CD8-positive, alpha-beta memory T cell (primary cell): ENCODE measurements at regions not wholly inside any gene's neighbourhood (a gene's known extent, or its start where the extent isn't known, plus 50 kb on each side); places are given as distances from the start of the nearest gene placed in this dataset.

Experiments
- CTCF ChIA-PET: fragments of 350-600 bp; sonication (Branson Sonifier 250); formaldehyde crosslinking; loops from one replicate; lab custom pipeline; 2021; ENCODE audit warnings: antibody characterized with exemption; lab: Charles Lee
- POLR2A ChIA-PET: fragments of 350-600 bp; sonication (Branson Sonifier 250); formaldehyde crosslinking; loops from one replicate; lab custom pipeline; 2021; ENCODE audit warnings: antibody characterized with exemption; lab: Charles Lee
- DNase-seq, 5 donors: peaks; one replicate each; pipeline versions ENCODE4 v3.0.0 to v3.0.0-alpha.2; 2020 to 2022; ENCODE audit warnings: mixed read lengths in 1 of 5
- H3K27ac ChIP-seq: one replicate; pipeline ENCODE4 v1.7.0; 2013; ENCODE audit warnings: low read depth, mild to moderate bottlenecking, low read length, moderate library complexity
- H3K27me3 ChIP-seq: 2 replicates; pipeline ENCODE4 v1.7.0; 2013; ENCODE audit warnings: low read length, mild to moderate bottlenecking; ENCODE audit not compliant: insufficient read depth, poor library complexity, severe bottlenecking
- H3K36me3 ChIP-seq: 2 replicates; pipeline ENCODE4 v1.7.0; 2013; ENCODE audit warnings: mild to moderate bottlenecking, low read length, moderate library complexity; ENCODE audit not compliant: insufficient read depth
- H3K4me1 ChIP-seq: 2 replicates; pipeline ENCODE4 v1.7.0; 2013; ENCODE audit warnings: mild to moderate bottlenecking, low read length, moderate library complexity; ENCODE audit not compliant: insufficient read depth
- H3K4me3 ChIP-seq: 2 replicates; pipeline ENCODE4 v1.7.0; 2013; ENCODE audit warnings: mild to moderate bottlenecking, low read length
- H3K9me3 ChIP-seq: 2 replicates; pipeline ENCODE4 v1.7.0; 2013; ENCODE audit warnings: mild to moderate bottlenecking, low read length
- H3K27ac Mint-ChIP-seq, 8 donors: one replicate each; pipeline ENCODE4 v1.8.0; 2020 to 2021; ENCODE audit warnings: mixed read lengths in 8 of 8, mild to moderate bottlenecking in 6 of 8, inconsistent platforms in 3 of 8, moderate library complexity in 3 of 8
- H3K27me3 Mint-ChIP-seq, 2 donors: one replicate each; pipeline ENCODE4 v1.8.0; 2020 to 2021; ENCODE audit warnings: mixed read lengths in 2 of 2, mild to moderate bottlenecking in 1 of 2, moderate library complexity in 1 of 2
- H3K36me3 Mint-ChIP-seq, 3 donors: one replicate each; pipeline ENCODE4 v1.8.0; 2020 to 2021; ENCODE audit warnings: mixed read lengths in 3 of 3, inconsistent platforms in 1 of 3, mild to moderate bottlenecking in 1 of 3
- H3K4me1 Mint-ChIP-seq, 3 donors: one replicate each; pipeline ENCODE4 v1.8.0; 2020 to 2021; ENCODE audit warnings: mixed read lengths in 3 of 3, inconsistent platforms in 1 of 3, mild to moderate bottlenecking in 1 of 3
- H3K4me3 Mint-ChIP-seq, 7 donors: one replicate each; pipeline ENCODE4 v1.8.0; 2020 to 2021; ENCODE audit warnings: mixed read lengths in 7 of 7, mild to moderate bottlenecking in 6 of 7, moderate library complexity in 4 of 7, inconsistent platforms in 2 of 7
- H3K9me3 Mint-ChIP-seq, 5 donors: one replicate each; pipeline ENCODE4 v1.8.0; 2020 to 2022; ENCODE audit warnings: mixed read lengths in 5 of 5, mild to moderate bottlenecking in 3 of 5, moderate library complexity in 2 of 5, inconsistent platforms in 1 of 5

DNA sequence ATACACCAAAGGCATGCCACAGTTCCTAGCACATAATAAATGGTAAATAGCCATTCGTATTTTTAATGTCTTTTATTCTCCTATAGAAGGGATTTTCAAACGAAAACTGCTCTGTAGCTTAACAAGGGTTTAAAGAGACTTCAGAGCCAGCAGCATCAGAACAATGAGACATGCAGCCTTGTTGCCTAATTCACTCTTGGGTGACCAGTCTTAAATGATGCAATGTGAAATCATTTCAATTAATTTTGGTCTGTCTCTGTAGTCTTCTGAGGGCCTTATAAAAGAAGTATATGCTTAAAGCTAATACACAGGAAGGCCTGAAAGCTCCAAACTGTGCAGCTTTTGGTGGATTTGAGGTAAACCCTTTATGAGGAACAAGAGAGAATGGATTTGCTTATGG, 888.8 kb upstream of the WWC1 start:
- H3K27ac Mint-ChIP-seq: no peak overlapping the region
- no peaks in the 10 kb centered on the region for H3K9me3 ChIP-seq
- H3K27ac ChIP-seq: no peak overlapping the region
- H3K36me3 ChIP-seq: no peaks in the 10 kb centered on the region
- no peak overlapping the region for H3K4me3 ChIP-seq
- no peaks in the 10 kb centered on the region for H3K27me3 ChIP-seq
- no peaks in the 10 kb centered on the region for H3K4me1 Mint-ChIP-seq
- CTCF ChIA-PET: no interaction called here
- H3K9me3 Mint-ChIP-seq: peaks cover 3 to 24% (median 11%) of the 10 kb centered on the region in 5 donors
- H3K27me3 Mint-ChIP-seq: no peaks in the 10 kb centered on the region
- POLR2A ChIA-PET: no interaction called here
- H3K4me1 ChIP-seq: no peaks in the 10 kb centered on the region
- no peak for DNase-seq
- no peak overlapping the region for H3K4me3 Mint-ChIP-seq
- peaks cover 0 to 2% (median 0%) of the 10 kb centered on the region in 3 donors for H3K36me3 Mint-ChIP-seq

DNA sequence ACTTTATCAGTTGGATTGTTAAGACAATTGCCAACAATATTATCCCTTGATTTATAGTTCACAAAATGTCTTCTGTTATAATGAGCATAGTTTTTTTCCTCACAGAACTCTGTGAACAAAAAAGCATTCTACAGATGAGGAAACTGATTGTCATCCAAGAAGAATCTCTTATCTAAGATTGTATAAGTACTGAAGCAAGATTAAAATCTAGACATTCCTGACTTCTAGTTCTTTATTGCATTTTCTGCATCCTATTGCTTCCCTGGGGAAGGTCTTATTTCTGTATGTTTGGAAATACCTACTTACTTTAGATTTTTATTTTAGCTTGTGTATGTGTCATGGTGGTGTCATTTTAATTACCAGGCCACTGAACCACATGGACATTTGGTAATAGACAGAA, 884.9 kb upstream of the WWC1 start:
- Histone ChIP-seq H3K27me3 (no peaks in the 10 kb centered on the region), H3K4me1 (no peaks in the 10 kb centered on the region), H3K27ac (no peak overlapping the region), H3K36me3 (no peaks in the 10 kb centered on the region), H3K4me3 (no peak overlapping the region), H3K9me3 (no peaks in the 10 kb centered on the region)
- Mint-ChIP-seq H3K4me3 (no peak overlapping the region), H3K9me3 (peaks cover 2 to 19% (median 8%) of the 10 kb centered on the region in 5 donors), H3K27me3 (no peaks in the 10 kb centered on the region), H3K27ac (no peak overlapping the region), H3K4me1 (no peaks in the 10 kb centered on the region), H3K36me3 (no peaks in the 10 kb centered on the region)
- ChIA-PET POLR2A (no interaction called here), CTCF (no interaction called here)
- DNase-seq: no peak

DNA sequence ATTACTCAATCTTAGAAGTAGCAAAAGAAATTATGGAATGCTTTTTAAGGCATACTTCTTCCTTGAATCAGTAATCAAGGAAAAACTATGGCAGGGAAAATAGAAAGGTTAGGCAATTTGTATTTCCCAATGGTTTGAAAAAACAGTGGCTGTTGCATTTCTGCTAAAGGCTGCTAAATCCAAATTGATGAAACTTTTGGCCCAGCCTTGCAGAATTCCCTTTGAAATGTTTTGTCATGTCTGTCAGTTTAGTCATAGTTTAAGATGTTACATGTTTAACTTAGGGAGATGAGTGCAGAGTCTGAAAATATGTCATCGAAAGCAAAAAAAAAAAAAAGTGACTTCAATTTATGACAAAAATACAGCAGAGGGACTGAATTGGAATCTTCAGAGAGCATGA, 878.9 kb upstream of the WWC1 start:
- H3K27ac Mint-ChIP-seq: no peak overlapping the region
- CTCF ChIA-PET: no interaction called here

DNA sequence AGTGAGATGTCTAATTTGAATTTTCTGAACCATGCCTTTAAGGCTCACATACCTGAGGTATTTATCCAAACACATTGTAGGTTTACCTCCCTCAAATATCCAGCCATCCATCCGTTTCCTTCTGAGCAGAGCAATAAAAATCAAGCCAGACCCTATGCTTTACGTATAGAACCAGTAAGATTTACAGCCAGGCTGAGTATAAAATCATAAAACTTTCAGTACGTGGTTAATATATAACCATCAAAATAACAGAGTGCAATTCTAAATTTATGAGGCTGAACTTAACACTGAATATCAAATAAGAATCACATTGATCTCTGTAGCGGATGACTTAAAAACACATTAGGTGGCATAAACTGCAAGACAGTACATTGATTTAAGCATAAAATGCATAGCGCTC, 877.9 kb upstream of the WWC1 start:
- POLR2A ChIA-PET: no interaction called here
- Mint-ChIP-seq H3K27ac (no peak overlapping the region), H3K36me3 (no peaks in the 10 kb centered on the region), H3K9me3 (peaks cover 0 to 29% (median 9%) of the 10 kb centered on the region in 5 donors), H3K4me3 (no peak overlapping the region), H3K27me3 (no peaks in the 10 kb centered on the region), H3K4me1 (no peaks in the 10 kb centered on the region)
- CTCF ChIA-PET: no interaction called here
- Histone ChIP-seq H3K27ac (no peak overlapping the region), H3K9me3 (no peaks in the 10 kb centered on the region), H3K27me3 (no peaks in the 10 kb centered on the region), H3K4me1 (no peaks in the 10 kb centered on the region), H3K36me3 (no peaks in the 10 kb centered on the region), H3K4me3 (no peak overlapping the region)
- DNase-seq: no peak

More for the DNA sequence above, 878.9 kb upstream of the WWC1 start:
- Histone ChIP-seq H3K27me3 (no peaks in the 10 kb centered on the region), H3K9me3 (no peaks in the 10 kb centered on the region), H3K4me3 (no peak overlapping the region), H3K27ac (no peak overlapping the region), H3K36me3 (no peaks in the 10 kb centered on the region), H3K4me1 (no peaks in the 10 kb centered on the region)
- no peaks in the 10 kb centered on the region for H3K4me1 Mint-ChIP-seq
- H3K27me3 Mint-ChIP-seq: no peaks in the 10 kb centered on the region
- POLR2A ChIA-PET: no interaction called here
- no peaks in the 10 kb centered on the region for H3K36me3 Mint-ChIP-seq
- H3K9me3 Mint-ChIP-seq: peaks cover 0 to 27% (median 8%) of the 10 kb centered on the region in 5 donors
- no peak overlapping the region for H3K4me3 Mint-ChIP-seq
- DNase-seq: no peak

DNA sequence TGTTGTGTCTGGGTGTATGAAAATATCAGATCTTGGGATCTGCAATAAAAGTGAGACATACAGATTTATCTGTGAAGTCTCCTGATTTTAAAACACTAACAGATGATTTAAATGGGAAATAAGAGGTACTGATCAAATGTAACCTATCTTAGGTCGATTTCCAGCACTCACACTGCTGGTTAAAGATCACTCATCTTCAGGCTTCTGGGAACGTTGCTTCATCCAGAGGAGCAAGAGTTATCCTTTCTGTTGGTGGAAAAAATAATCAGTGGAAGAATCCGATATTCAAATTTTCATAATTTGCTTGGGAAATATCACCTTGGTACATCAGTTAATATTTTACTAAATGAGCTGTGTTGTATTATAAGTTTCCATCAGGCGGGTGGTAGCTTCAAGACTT, 876.8 kb upstream of the WWC1 start:
- Histone ChIP-seq H3K27me3 (no peaks in the 10 kb centered on the region), H3K9me3 (no peaks in the 10 kb centered on the region), H3K27ac (no peak overlapping the region), H3K4me1 (no peaks in the 10 kb centered on the region), H3K36me3 (no peaks in the 10 kb centered on the region), H3K4me3 (no peak overlapping the region)
- Mint-ChIP-seq H3K36me3 (no peaks in the 10 kb centered on the region), H3K27me3 (no peaks in the 10 kb centered on the region), H3K4me1 (no peaks in the 10 kb centered on the region), H3K27ac (no peak overlapping the region), H3K4me3 (no peak overlapping the region), H3K9me3 (peaks cover 0 to 26% (median 9%) of the 10 kb centered on the region in 5 donors)
- ChIA-PET CTCF (no interaction called here), POLR2A (no interaction called here)
- DNase-seq: no peak

DNA sequence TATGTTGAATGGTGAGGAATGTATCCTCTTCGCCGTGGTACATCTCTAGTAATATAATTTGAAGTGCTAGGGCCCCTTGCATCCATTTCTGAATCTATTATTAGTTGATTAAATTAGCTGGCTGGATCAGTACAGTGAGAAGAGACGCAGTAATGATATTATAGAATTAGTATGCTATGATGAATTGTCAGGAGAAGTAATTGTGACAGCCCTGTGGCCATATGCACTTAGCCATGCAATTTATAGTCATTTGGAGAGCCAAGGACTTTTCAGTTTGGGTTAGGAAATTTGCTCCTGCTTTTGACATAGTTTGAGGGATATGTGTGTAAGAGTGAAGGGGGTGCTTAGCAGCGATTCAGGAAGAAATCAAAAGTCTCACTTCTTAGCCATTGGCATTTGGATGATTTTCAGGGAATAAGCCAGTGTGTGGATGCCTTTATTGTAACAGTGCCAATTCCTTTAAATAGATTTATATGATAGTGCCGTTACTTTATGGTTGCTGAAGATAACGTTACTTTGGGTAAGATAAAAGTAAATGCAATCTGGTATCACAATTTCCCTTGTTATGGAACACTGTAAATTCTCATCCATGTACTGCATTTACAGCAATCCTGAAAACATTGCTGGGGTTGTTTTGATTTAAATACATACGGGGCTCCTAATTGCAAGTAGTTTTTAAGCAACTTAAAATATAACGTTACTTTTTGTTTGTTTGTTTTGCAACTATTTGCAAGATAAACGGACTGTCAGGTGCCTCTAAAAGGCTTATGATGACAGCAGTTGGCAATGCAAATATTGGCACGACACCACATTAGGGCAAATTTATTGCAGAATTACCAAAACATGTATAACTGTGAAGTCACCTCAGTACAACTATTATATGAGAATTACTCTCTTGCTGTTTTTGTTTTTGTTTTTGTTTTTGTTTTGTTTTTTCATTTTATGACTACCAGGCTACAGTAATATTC, 875.4 kb upstream of the WWC1 start:
- Mint-ChIP-seq H3K27ac (no peak overlapping the region), H3K4me3 (no peak overlapping the region), H3K4me1 (no peaks in the 10 kb centered on the region), H3K9me3 (peaks cover 0 to 26% (median 11%) of the 10 kb centered on the region in 5 donors), H3K27me3 (no peaks in the 10 kb centered on the region), H3K36me3 (no peaks in the 10 kb centered on the region)
- H3K27ac ChIP-seq: no peak overlapping the region
- no peaks in the 10 kb centered on the region for H3K4me1 ChIP-seq
- H3K9me3 ChIP-seq: no peaks in the 10 kb centered on the region
- no peaks in the 10 kb centered on the region for H3K36me3 ChIP-seq
- no peaks in the 10 kb centered on the region for H3K27me3 ChIP-seq
- POLR2A ChIA-PET: no interaction called here
- DNase-seq: no peak
- CTCF ChIA-PET: no interaction called here
- H3K4me3 ChIP-seq: no peak overlapping the region

DNA sequence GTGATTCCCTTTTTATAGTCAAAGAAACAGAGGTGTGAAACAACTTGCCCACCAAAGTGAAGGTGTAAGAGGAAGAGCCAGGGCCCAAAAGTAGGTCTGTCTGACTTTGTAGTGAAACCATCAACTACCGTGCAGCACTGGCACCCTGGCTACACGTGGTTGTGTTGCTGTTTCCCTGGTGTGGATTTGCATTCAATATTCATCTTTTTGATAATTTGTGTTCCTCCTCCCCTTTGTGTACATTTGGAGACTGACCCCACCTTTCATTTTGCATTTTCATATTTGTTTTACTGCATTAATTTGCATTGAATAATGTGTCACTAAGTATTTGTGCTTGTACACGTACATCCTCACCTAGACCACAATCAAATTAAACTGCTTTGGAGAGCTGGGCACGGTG, 873.8 kb upstream of the WWC1 start:
- H3K36me3 Mint-ChIP-seq: no peaks in the 10 kb centered on the region

DNA sequence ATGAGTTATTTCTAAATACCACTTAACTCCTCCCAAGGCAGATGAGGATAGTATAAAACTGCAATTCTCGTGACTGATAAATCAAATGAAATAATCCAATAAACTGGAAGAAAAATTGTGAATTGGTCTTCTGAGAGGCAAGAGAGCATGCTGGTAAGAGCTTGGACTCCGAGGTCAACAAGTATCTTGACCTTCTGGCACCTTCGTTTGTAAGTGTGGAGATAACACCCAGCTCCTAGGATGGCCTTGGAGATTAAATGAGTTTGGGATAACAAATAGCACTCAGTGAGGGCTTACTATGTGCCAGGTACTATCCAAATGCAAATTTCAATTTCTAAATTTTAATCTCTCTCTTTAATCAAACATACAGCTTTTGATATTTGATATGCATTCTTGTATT, 866.3 kb upstream of the WWC1 start:
- H3K27ac Mint-ChIP-seq: no peak overlapping the region
- no peak overlapping the region for H3K27ac ChIP-seq
- H3K27me3 Mint-ChIP-seq: no peaks in the 10 kb centered on the region
- H3K9me3 Mint-ChIP-seq: peaks cover 5 to 21% (median 7%) of the 10 kb centered on the region in 5 donors
- ChIA-PET POLR2A (no interaction called here), CTCF (no interaction called here)
- no peaks in the 10 kb centered on the region for H3K27me3 ChIP-seq
- no peak overlapping the region for H3K4me3 Mint-ChIP-seq
- H3K4me3 ChIP-seq: no peak overlapping the region
- H3K36me3 ChIP-seq: no peaks in the 10 kb centered on the region
- H3K36me3 Mint-ChIP-seq: no peaks in the 10 kb centered on the region
- H3K9me3 ChIP-seq: no peaks in the 10 kb centered on the region
- H3K4me1 Mint-ChIP-seq: no peaks in the 10 kb centered on the region
- no peaks in the 10 kb centered on the region for H3K4me1 ChIP-seq
- no peak for DNase-seq

More for the DNA sequence above, 873.8 kb upstream of the WWC1 start:
- no peak overlapping the region for H3K4me3 ChIP-seq
- H3K36me3 ChIP-seq: no peaks in the 10 kb centered on the region
- Mint-ChIP-seq H3K27me3 (no peaks in the 10 kb centered on the region), H3K4me1 (no peaks in the 10 kb centered on the region), H3K9me3 (peaks cover 0 to 26% (median 9%) of the 10 kb centered on the region in 5 donors), H3K27ac (peak overlapping the region in 1 of 8 donors; percentile 1), H3K4me3 (no peak overlapping the region)
- H3K27me3 ChIP-seq: no peaks in the 10 kb centered on the region
- no peak for DNase-seq
- no peak overlapping the region for H3K27ac ChIP-seq
- no peaks in the 10 kb centered on the region for H3K9me3 ChIP-seq
- ChIA-PET CTCF (no interaction called here), POLR2A (no interaction called here)
- H3K4me1 ChIP-seq: no peaks in the 10 kb centered on the region
